ENCODE measurements at regions not wholly inside any gene's neighbourhood (a gene's known extent, or its start where the extent isn't known, plus 50 kb on each side); places are given as distances from the start of the nearest gene placed in this dataset.
"Not testable (repeated sequence)": the region's sequence is repeated elsewhere in the genome, so short reads cannot be mapped to it uniquely, and the experiment has no call there.

GRCh38 chr9:71268871-71269635, 147.6 kb upstream of the TRPM3 start:
- DNase-seq: no peak

GRCh38 chr9:71263451-71263850, 142.0 kb upstream of the TRPM3 start:
- no peak for DNase-seq

- DNase-seq: not testable (repeated sequence)
Observed at GRCh38 chr9:71260419-71260818, 139.0 kb upstream of the TRPM3 start.

- DNase-seq: no peak
Observed at GRCh38 chr9:71254592-71255277, 133.3 kb upstream of the TRPM3 start.

DNA sequence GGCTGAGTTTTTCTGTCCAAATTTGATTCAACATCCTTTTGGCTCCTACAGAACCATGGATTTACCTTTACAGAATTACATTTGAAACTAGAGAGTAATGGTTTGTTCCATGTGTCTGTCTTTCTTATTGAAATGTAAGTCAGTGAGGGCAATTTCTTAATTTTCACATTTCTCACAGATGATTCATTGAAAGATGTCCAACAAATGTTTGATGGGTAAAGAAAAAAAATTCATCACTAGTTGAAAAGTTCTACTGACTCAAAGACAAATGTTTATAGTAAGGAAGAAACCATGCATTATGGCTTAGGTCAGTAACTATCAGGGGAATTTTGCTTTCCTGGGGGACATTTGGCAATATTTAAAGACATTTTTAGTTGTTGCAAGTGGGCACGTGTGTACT, 131.6 kb upstream of the TRPM3 start:
- no peak for DNase-seq

GRCh38 chr9:71250581-71250980, 129.2 kb upstream of the TRPM3 start:
- no peak for DNase-seq

DNA sequence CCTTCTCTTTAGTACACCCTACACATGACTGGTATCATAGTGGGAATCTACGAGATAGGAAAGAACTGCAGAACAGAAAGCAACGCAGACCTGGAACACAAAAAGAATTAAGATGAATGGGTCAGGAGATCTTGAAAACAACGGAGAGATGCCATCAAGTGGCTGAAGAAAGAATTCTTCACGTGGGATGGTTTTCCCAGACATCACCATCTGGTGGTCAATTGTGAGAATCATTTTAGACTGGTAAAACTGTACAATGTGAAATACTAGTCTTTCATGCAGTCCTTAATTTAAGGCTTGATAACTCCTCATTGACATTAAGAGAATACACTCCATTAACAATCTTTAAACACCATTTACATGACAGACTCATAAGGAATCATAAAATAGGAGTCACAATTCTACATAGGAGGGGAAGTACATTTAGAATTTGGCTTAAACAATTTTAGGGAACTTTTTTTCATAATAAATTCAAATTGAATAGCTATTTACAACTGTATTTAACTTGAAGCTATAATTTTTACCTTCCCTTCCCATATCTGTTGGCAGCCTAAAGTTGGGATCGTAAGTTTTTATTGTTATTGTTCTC, 128.4 kb upstream of the TRPM3 start:
- DNase-seq: peak; percentile 53

- DNase-seq: no peak
Observed at GRCh38 chr9:71245651-71246050, 124.2 kb upstream of the TRPM3 start.

- DNase-seq: no peak
Observed at GRCh38 chr9:71243951-71244350, 122.5 kb upstream of the TRPM3 start.

- DNase-seq: no peak
Observed at GRCh38 chr9:71242081-71242480, 120.7 kb upstream of the TRPM3 start.

DNA sequence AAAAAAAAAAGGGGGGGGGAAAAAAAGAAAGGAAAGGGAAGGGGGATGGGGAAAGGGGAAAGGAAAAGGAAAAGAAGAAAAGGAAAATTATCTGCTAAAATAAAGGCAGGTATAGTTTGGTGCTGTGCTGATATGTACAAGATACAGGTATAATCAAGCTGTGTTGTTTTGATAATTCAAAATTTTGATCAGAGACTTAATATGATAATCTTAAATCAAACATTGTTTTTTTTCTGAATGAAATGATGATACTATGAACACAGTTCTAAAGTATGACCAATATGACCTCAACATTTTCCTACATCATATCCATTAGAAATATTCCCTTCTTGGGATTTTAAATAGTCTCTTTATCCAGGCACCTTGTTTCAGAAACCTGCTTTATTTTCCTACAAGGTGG, 115.6 kb upstream of the TRPM3 start:
- no peak for DNase-seq

DNA sequence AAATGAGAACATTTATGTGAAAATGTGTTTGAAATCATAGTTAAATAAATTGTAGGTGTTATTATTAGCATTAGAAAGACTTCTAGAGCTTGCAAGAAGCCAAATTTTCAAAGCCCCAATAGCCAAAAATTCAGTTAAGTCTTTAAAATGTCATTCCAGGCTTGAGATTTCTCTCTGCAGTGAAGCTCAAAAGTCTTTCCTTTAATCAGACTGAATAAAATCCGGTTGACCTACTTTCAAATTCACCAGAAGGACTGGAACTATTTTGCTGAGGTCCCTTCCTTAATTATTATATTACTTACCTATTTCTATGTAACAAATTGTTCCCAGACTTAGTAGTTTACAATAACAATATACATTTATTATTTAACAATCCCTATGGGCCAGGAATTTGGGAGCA, 112.2 kb upstream of the TRPM3 start:
- DNase-seq: no peak

- no peak for DNase-seq
Observed at GRCh38 chr9:71223953-71224538, 102.6 kb upstream of the TRPM3 start.

GRCh38 chr9:71218774-71219173, 97.4 kb upstream of the TRPM3 start:
- no peak for DNase-seq

GRCh38 chr9:71213633-71214032, 92.2 kb upstream of the TRPM3 start:
- DNase-seq: no peak

DNA sequence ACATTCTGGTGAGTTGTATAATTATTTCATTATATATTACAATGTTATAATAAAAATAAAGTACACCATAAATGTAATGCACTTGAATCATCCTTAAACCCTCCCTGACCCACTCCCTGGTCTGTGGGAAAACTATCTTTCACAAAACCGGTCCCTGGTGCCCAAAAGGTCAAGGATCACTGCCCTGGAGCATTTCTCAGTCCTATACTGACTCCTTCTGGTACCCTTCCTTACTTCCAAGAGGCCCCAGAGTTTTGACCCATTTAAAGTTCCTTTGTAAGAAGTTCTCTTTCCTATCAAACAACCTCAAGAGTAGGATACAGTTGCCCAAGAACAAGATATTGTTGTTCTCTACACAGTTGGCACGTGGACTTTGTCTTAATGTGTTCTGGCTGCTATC, 88.9 kb upstream of the TRPM3 start:
- no peak for DNase-seq

- no peak for DNase-seq
Observed at GRCh38 chr9:71209890-71210289, 88.5 kb upstream of the TRPM3 start.

DNA sequence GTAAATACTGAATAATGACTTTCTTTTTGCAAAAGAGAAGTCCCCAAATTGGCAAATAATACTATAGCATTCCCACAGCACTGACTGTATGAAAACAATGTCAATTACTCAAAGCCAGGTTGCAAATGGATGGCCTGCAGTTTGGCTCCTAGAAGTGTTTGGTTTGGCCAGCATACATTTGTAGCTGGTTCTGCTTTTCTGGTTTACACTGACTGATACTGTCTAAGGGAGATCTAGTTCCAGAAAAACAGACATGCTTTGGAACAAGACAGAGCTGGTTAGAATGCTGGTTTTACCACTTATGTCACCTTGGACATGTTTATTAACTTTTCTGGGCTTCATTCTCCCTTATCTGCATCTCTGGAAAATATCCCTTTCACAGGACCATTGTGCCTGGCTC, 81.5 kb upstream of the TRPM3 start:
- no peak for DNase-seq

DNA sequence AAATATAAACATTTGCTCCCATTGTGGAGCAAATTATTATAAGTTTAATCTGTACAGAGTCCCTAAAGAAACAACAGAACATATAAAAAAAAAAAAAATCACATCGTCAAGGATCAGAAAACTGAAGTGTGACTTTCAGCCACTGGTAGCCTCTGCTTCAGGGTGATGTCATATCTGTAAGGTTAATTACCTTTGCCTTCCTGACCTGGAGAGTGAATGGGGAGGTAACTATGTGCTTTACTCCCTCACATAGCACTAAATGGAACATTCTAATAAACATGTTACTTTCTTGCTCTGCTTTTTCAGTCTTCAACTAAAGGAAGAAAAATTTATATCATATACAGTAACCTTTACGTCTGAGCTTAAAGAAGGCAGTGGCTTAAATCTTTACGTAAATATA, 70.3 kb upstream of the TRPM3 start:
- DNase-seq: no peak

DNA sequence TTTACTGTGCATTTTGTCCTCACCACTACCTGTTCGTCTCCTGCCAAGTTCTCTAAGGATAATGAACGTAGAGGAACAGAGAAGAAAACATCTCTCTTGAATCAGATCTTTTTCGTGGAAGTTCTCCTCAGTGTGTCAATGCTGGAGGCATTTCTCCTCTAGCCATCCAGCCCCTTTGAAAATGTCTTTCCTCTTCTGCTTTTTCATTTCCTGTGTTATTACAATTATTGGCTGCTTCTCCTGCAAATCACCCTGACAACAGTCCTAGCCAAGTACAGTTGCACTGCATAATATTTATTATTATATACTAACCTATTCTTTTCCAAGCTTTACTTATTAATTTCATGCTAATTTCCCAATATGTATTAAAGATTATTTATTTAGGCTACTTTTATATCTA, 61.8 kb upstream of the TRPM3 start:
- no peak for DNase-seq

- DNase-seq: peak; percentile 3
Observed at GRCh38 chr9:71179183-71179582, 57.8 kb upstream of the TRPM3 start.

DNA sequence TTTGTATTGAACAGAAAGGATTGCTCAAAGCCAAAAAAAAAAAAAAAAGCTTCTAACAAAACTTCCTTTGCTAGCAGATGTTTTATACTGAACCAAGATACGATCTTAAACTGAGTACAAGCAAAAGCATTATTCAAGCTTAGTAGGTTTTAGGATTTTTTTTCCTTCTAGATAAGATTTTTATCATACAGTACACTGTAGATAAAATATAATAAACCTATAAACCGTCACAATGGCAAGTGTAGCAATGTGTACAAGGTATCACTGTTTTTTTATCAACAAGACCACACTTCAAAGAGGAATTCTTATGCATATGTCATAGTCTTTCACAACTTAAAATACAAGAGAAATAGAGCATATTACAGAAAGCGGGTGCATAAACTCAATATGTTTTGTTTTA, 56.5 kb upstream of the TRPM3 start:
- no peak for DNase-seq

GRCh38 chr9:71171517-71171916, 50.1 kb upstream of the TRPM3 start:
- DNase-seq: no peak

All from NCI-H510A treated with DMSO at 0.1 percent for 48 hours (cell line).